NCI-H1930 (cell line): ENCODE measurements at regions not wholly inside any gene's neighbourhood (a gene's known extent, or its start where the extent isn't known, plus 50 kb on each side); places are given as distances from the start of the nearest gene placed in this dataset.
"Not testable (repeated sequence)": the region's sequence is repeated elsewhere in the genome, so short reads cannot be mapped to it uniquely, and the experiment has no call there.

Experiments used
- DNase-seq, 2 experiments: peaks; one replicate each; lab custom pipeline; 2025; lab: John Stamatoyannopoulos, UW

DNA sequence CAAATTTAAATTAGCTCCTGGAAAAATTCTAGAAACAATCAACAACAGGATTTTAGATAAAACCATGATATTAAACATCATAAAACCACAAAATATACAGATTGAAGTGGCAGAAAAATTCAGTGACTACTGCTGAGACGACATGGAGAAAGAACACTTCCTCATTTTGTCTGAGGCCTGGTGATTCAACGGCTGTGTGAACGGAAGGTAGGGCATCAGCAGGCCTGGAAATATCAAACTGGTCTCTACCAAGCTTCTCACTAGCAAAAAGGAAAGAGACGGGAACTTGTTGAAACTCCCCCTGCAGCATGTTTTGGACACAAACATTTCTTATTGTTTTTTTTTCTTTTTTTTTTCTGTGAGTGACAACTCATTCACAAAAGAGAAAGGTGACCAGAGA, 58.0 kb upstream of the AHI1 start:
- DNase-seq: no peak

DNA sequence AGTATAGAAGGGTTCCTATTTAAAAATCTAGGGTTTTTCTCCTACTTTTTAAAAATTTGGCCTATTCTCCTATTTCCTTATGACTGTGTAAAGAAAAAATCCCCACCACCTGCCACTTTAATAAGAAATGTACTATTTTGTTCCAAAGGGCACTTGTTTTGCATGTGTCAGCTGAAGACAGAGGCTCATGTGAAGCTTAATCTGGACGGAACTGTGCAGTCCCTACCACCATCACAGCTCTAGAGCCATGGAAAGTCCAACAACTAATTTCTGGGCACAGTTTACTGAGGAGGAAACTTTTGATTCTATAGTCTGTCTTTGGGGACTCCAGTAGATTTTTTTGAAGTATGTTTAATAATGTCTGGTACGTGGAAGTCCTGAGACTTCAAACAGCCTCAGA, 60.0 kb upstream of the AHI1 start:
- no peak for DNase-seq

DNA sequence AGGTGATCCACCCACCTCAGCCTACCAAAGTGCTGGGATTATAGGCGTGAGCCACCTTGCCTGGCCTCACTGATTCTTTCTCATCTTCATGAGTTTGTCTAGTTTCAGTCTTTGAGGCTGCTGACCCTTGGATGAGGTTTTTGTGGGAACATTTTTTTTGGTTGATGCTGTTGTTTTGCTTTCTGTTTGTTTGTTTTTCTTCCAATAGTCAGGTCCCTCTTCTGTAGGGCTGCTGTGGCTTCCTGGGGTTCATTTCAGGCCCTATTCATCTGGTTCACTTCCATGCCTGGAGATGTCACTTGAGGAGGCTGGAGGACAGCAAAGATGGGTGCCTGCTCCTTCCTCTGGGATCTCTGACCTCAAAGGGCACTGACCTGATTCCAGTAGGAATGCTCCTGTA, 68.1 kb upstream of the AHI1 start:
- not testable (repeated sequence) for DNase-seq

DNA sequence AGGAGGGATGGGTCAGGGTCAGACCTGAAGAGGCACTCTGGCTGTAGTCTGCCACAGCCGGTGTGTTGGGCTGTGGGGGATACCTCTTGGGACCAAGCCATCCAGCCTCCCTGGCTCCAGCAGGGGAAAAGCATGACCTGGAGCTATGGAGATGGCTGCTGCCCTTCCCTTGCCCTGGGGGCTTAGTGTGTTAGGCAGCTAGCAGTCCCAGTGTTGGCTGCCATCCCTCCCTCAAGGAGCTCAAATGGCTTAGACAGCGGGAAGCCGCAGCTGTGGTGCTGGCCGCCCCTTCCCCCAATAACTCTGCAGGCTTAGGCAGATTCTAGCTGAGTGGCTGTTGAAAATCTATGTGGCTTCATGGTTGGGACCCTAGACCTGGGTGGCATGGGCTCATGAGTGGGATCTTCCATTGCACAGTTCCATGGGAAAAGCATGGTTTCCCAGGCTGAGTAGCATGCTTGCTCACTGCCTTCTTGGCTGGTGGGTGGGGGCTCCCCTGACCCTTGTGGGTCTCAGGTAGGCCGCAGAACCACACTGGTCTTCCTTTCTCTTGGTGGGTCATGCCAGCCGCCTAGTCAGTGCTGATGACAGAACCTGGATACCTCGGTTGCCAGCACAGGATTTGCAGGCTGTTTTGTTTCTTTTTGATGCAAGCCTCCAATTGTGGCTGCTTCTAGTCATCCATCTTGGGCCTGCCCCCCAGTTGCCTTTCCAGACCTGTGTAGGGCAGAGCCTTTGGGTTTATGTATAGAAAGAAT, 69.0 kb upstream of the AHI1 start:
- no peak for DNase-seq

DNA sequence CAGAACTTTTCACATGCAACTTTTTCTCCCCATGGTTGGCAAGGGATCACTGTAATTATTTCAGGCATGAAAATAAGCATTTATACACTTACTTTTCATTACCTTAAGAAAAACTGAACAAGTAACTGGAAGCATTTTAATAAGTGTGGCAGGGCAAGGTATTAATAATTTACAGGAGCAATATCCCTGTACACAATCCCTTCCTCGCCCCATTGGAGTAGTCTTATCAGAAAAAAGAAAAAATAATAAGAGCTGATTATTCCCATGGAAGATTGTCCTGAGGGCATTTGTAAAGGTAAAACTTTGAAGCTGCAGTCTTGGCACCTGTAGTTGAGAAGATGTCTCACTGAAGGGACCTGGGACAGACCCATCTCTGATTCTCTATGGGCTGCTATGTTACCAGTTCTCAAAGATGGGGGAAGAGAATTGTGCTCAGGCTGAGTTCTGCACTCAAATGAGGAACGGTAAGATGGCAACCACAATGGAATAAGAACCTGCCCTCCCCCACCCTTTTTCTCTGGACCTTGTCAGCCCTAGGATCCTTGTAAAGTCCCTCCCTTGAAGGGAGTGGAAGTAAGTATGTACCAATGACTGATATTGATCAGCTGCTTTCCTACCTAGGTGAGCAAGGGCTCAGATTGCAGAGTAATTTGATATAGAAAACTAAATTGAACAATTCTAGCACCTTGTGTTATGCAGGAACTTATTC, 70.0 kb upstream of the AHI1 start:
- DNase-seq: no peak

DNA sequence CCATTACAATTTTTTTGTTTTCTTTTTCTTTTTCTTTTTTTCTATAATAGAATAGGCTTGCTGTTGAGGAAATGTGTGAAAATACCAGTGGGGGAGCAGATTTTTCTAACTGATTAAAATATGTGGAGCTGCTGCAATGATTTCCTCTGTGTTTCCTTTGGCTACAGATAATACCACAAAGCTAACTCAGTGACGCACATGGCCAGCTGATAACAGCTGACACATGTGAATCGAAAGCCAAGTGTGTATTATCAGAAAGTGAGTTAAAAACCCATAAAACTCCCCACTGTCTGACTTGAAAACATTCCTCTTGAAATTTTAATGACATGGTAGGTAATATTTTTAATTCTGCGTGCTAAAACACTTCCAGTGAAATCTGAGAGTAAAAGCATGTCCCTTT, 70.8 kb upstream of the AHI1 start:
- no peak for DNase-seq

DNA sequence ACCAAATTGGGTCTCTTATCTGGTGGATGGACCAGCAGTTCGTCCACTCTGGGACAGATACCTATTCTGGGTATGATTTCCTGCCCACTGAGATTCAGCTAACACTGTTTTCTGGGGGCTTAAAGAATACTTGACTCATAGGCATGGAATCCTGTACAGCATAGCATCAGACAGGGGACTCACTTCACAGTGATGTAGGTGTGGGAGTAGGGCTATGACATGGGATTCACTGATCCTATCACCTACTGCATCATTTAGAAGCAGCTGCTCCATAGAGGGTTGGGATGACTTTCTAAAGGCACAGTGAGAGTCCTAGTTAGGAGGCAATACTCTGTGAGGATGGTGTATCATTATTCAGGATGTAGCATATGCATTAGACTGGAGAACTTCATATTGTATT, 74.5 kb upstream of the AHI1 start:
- no peak for DNase-seq

DNA sequence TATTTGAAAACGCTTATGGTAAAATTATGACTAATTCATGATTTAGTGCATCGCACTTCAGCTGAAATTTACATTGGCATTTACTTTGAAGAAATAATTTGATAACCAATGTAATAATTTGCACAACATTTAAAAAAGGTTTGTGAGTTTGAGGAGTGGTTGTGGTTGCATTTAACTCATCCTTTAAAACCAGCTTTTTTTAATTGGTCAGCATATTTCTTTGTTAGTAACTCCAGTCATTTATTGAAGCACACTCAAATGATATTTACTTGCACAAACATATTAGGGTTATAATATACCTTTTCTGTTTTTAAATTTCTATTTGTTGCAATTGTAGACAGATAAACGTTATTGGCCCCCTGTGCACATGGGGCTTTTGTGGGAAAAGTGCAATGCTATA, 78.1 kb upstream of the AHI1 start:
- DNase-seq: no peak

DNA sequence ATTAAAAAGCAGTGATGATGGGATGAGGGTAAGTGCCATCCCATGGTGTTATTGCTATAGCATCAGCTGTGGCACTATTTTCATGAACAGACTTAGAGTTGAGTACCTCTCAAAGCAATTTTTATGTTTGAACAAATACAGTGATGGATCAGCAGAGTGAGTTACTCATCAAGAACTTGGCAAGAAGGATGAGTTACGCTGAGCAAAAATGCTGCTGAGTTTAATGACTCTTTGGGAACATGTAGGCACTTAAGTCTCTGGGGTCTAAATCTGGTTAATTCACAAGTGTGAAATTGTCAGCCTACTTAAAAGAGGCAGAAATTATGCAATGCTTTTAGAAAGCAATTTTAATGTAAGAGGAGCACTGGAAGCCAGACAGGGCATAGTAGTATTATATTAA, 78.5 kb upstream of the AHI1 start:
- no peak for DNase-seq

DNA sequence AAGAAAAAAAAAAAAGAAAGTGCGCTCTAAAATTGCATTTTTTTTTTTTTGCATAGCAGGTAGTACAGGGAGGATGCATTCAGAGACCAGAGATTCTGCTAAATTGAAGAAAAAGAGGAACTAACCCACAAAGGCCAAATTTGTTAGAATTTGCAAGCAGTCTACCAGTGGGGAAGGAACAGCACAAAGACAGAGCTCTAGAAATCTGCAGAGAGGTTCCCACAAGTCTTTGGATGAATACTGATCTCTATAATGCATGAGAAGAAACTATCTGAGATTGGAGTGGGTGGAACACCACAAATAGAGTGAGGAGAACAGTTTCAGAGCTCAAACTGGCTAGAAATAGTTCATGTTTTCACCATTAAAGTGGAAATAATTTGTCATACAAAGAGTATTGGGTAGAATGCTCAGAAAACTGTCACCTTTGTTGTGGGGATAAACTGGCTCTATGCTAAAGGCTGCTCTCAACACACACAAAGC, 79.6 kb upstream of the AHI1 start:
- DNase-seq: no peak

DNA sequence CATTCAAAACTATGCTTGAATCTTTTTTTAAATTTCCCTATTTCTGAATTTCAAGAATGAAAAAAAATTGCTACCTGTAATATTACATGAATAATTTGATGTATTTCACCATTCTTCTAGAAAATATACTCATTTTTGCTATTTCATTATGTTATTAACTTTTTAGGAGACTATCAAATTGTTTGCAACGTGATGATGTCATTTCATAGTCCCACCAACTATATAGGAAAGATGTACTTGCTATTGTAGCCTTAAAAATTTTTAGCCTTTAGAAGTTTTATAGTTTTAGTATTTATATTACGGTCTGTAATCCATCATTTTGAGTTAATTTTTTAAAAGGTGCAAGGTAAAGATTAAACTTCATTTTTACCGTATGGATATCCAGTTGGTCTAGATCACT, 81.4 kb upstream of the AHI1 start:
- DNase-seq: no peak

DNA sequence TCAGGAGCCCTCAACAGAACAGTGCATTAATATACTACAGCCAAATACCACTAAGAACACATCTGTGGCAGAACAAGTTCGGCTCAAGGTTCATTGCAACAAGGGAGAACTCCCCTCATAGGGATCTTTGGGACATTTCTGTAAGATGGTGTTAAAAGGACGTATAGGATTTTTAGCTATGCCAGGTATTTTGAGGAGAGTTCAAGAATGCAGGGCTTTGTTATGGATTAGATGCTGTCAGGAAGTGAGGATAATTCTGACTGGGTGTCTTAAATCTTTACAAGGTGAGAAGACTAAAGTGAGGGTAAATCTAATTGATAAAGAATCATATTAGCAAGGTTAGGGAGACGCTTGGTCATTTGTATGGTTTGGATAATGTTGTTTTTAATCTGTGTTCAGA, 83.7 kb upstream of the AHI1 start:
- no peak for DNase-seq

DNA sequence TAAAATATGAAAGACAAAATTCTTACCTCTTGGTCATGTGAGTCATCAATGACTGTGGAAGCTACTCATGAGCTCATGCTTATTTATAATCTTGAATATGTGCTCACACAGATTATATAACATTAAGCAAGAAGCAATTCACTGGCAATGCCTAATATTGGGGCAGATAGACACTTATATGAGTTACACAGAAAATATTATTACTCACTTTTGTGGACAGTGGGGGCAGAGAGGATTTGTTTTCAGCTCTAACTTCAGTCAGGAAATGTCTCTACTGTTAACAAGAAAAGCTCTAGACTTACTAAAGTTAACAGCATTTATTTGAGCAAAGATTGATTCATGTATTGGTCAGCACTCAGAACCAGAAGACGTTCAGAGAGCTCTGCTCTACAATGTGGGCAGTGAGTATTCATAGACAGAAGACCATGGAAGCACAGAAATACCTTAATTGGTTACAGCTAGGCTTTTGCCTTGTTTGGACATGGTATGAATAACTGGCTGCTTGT, 85.8 kb upstream of the AHI1 start:
- DNase-seq: no peak

DNA sequence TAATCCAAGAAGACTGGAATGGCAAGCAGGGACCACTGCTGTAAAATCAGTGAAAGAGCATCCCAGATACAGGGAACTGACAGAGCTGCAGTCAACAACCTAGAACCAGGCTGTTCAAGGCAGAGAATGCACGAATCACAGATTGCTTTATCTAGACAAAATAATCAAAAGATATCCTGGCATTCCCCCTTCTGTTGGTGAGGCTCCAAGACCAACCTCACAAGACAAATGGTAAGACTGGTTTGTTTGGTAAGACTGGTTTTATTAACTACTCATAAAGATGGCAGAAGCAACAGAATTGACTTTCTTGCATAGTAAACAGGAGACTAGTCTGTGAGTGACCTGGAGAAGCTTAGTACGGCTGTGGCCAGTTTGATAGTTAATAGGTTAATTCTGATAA, 88.8 kb upstream of the AHI1 start:
- DNase-seq: no peak

DNA sequence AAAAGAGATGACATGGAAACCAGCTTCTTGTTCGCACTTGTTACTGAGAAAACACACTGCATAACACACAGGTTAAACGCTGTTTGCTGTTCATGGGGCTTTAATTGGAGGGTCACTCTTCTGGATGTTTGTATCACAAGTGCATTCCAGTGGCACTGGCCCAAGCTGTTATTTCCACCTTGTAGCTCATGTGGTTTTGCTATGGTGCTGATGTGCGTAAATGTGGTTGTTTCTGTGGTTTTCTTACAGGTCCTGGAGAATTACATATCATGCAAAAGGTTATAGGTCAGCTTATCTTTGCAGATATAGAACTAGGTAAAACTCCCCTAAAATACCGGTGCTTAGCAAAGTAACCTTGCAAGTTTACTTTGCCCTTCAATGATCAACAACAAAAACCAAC, 89.3 kb upstream of the AHI1 start:
- DNase-seq: no peak

DNA sequence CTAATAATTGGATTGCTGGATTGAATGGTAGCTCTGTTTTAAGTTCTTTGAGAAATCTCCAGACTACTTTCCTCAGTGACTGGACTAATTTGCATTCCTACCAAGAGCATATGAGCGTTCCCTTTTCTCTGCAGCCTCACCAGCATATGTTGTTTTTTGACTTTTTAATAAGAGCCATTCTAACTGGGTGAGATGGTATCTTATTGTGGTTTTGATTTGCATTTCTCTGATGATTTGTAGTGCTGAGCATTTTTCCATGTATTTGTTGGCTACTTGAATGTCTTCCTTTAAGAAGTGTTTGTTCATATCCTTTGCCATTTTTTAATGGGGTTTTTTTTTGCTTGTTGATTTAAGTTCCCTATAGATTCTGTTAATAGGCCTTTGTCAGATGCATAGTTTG, 94.7 kb upstream of the AHI1 start:
- DNase-seq: no peak

DNA sequence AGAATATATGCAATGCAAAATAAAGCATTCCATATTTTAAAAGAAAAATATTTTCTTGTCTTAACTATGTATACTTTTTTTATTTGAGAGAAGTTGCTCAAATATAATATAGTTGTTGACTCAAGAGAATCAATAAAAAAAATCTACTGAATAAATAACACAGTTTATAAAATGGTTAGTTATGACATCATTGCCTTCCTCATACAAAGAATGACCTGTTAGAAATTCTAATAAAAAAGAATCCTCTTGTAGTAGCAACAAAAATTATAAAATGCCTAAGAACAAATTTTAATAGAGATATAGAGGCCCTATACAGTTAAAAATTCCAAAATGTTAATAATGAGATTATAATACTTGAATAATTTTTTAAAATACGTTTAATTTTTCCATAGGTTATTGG, 96.5 kb upstream of the AHI1 start:
- DNase-seq: no peak

DNA sequence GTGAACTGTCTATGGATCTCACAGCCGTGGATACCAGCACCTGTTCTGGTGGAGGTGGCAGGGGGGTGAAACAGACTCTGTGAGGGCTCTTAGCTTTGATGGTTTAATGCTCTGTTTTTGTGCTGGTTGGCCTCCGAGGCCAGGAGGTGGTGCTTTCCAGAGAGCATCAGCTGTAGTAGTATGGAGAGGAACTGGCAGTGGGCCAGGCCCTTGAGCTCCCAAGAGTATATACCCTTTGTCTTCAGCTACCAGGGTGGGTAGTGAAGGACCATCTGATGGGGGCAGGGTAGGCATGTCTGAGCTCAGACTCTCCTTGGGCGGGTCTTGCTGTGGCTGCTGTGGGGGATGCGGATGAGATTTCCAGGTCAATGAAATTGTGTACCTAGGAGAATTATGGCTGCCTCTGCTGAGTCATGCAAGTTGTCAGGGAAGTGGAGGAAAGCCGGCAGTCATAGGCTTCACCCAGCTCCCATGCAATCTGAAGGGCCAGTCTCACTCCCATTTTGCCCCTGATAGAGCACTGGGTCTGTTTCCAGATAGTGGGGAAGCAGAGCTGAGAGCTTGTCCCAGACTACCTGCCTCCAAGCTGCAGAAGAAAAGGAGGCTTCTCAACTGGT, 102.7 kb upstream of the AHI1 start:
- DNase-seq: no peak

DNA sequence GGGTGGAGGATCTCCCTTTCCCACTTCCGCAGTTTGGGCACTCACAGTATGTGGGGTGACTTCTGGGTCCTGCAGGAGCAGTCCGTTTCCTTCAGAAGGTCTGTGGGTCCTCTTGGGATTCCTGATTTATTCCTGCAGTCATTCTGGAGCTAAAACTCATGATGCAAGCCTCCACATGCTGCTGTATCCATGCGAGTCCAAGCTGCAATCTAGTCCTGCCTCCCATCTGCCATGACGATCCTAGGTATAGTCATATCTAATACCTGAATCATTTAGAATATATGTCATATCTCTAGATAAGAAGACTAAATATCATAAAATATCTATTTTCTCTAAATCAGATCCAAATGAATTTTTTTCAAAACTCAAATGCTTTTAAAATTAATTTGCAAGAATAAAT, 103.4 kb upstream of the AHI1 start:
- DNase-seq: no peak

DNA sequence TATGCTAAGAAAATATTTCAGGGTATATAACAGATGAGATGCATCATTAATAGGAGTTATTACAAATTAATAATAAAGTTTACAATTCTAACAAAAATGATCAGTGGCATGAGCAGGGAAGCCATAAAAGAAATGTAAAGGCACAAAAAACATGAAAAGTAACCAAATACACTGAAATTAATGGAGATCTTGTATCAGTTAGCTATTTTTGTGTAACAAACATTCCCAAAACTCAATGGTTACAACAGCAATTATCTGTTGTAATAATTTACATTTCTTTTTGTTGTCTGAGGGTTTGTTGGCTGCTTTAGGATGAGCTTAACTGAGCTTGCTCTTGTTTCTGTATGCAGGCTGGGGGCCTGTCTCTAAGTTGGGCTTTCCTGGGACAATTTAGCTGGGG, 104.3 kb upstream of the AHI1 start:
- no peak for DNase-seq

DNA sequence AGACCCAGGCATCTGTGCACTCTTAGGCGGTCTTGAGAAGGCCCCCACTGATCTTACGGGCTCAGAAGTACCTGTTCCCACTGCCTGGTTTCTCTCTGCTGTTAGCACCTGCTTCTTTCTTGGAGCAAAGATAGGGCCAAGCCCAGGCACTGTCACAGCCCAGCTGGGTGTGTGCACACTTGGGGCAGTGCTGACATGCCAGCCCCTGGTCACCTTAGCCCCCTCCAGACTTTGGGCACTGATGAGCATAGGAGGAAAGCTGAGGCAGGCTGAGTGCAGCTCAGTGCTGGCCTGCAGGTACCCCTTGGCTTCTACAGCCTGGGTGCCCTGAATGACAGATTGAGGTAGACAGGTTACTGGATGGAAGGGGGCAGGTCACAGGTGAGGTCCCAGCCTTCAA, 105.7 kb upstream of the AHI1 start:
- no peak for DNase-seq

DNA sequence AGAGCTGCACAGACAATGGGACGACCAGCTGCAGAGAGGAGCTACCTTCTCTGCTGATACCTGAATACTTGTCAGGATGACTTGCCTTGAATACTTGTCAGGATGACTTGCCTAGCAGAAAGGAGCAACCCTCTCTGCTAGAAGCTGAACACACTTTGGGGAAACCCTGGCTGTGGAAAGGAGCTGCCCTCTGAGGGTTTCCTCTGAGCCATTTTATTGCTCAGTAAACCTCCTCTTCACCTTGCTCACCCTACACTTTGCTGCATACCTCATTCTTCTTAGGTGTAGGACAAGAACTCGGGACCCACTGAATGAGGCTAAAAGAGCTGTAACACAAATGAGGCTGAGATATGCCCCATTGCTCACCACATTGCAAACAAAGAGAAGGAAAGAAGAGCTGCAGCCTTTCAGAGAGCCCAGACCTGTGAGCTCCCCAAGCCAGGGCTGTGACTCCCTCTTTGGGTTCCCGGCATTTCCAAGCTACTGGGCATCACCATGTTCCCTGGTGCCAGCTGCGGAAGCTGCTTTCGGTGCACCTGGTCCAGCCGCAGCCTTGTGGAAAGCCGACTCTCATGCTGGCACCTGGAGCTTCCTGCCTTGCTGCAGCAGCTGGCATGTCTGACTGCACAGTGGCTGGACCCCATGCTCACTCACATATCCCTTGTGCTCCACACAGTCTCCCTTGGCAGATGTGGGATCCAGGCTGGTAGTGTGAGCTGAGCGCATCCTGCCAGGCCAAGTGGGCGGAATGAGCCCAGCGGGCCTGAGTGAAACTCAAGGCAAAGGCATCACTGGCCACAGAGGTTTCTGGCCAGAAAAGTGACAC, 106.7 kb upstream of the AHI1 start:
- no peak for DNase-seq
